Sigmoid colon (tissue), 6 donors: ENCODE measurements at regions not wholly inside any gene's neighbourhood (a gene's known extent, or its start where the extent isn't known, plus 50 kb on each side); places are given as distances from the start of the nearest gene placed in this dataset.

ENCODE experiments used
- DNase-seq: peaks from one replicate; pipeline ENCODE4 v3.0.0-alpha.2; 2019
- H3K27ac ChIP-seq, 4 donors: fragments of 200-600 bp; sonication (generic); one replicate each; pipeline ENCODE4 v1.5.1; 2016 to 2019; ENCODE audit warnings: mild to moderate bottlenecking in 1 of 4
- H3K27me3 ChIP-seq, 3 donors: fragments of 200-600 bp; sonication (generic); one replicate each; pipeline ENCODE4 v1.5.1; 2019; ENCODE audit warnings: mild to moderate bottlenecking in 1 of 3
- H3K36me3 ChIP-seq, 4 donors: fragments of 200-600 bp; sonication (generic); one replicate each; pipeline ENCODE4 v1.5.1; 2016 to 2019
- H3K4me1 ChIP-seq, 4 donors: fragments of 200-600 bp; sonication (generic); one replicate each; pipeline ENCODE4 v1.5.1; 2017 to 2019
- H3K4me3 ChIP-seq, 4 donors: fragments of 200-600 bp; sonication (generic); one replicate each; pipeline ENCODE4 v1.5.1; 2017 to 2019; ENCODE audit warnings: mild to moderate bottlenecking in 2 of 4, moderate library complexity in 1 of 4
- H3K9me3 ChIP-seq, 4 donors: fragments of 200-600 bp in 3 of 4; sonication (generic) in 3 of 4; one replicate each; pipeline versions ENCODE4 v1.5.1 to v1.6.1; 2013 to 2019
- CTCF ChIP-seq, 4 experiments: fragments of 450-650 bp in 3 of 4; fragments of 200-600 bp in 1 of 4; IDR thresholded peaks; one replicate each; pipeline ENCODE4 v1.5.1; 2016 to 2019; ENCODE audit warnings: antibody characterized with exemption in 4 of 4, mild to moderate bottlenecking in 3 of 4, moderate library complexity in 2 of 4
- EP300 ChIP-seq, 4 donors: sonication (generic); formaldehyde crosslinking; IDR thresholded peaks; one replicate each; pipeline ENCODE4 v1.6.1; 2017; ENCODE audit warnings: antibody characterized with exemption in 4 of 4
- POLR2A ChIP-seq, 2 donors: fragments of 450-650 bp; IDR thresholded peaks; one replicate each; pipeline ENCODE4 v1.6.1; 2016; ENCODE audit warnings: antibody characterized with exemption in 2 of 2, mild to moderate bottlenecking in 2 of 2, moderate library complexity in 2 of 2
- POLR2AphosphoS5 ChIP-seq, 4 donors: sonication (generic); formaldehyde crosslinking; IDR thresholded peaks; one replicate each; pipeline ENCODE4 v1.6.1; 2017; ENCODE audit warnings: antibody characterized with exemption in 4 of 4
- WGBS, 2 donors: extraction: QIAGEN DNeasy Blood & Tissue Kit; methylation state at CpG; one replicate each; pipeline ENCODE4 v1.1.7; 2013; 5-methylcytosine and 5-hydroxymethylcytosine counted together
- intact Hi-C: fragments of 100-400 bp; cut with DNase I; formaldehyde crosslinking; loops from one replicate; pipeline ENCODE4 v1.15.1; 2023
- donor health status: healthy with polysubstance abuse.
- donor health status: healthy.

DNA sequence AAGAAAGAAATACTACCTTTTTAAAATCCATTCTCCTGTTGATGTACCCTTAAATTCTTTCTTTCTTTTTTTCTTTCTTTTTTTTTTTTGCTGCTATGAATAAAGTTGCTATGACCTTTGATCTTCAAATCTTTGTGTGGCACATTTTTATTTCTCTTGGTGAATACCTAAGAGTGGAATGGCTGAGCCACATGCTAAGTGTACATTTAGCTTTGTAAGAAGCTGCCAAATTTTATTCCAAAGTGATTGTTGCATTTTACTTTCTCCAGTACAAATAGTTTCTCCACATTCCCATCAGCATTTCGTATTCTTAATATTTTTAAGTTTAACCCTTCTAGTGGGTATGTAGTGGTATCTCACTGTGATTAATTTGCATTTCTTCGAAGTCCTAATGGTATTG is 88.8 kb upstream of the RAB27B start:
- Histone ChIP-seq H3K27ac (no peak overlapping the region), H3K27me3 (no peaks in the 10 kb centered on the region), H3K36me3 (no peaks in the 10 kb centered on the region), H3K4me1 (peaks cover 0 to 14% (median 10%) of the 10 kb centered on the region in 4 donors), H3K4me3 (no peak overlapping the region), H3K9me3 (no peaks in the 10 kb centered on the region)
- no peak for TF ChIP-seq POLR2A (IDR thresholded peaks at IDR 0.05)
- no peak for TF ChIP-seq EP300 (IDR thresholded peaks at IDR 0.05)
- no peak for TF ChIP-seq CTCF (IDR thresholded peaks at IDR 0.05)
- TF ChIP-seq POLR2AphosphoS5 (IDR thresholded peaks at IDR 0.05) = no peak
- 75 to 85% methylated on average over 2 of the region's 2 CpGs for WGBS, 2 donors
- DNase-seq = no peak
- intact Hi-C loops = no loop called here

- Histone ChIP-seq H3K9me3 (no peaks in the 10 kb centered on the region), H3K36me3 (no peaks in the 10 kb centered on the region), H3K4me1 (peaks cover 0 to 14% (median 10%) of the 10 kb centered on the region in 4 donors), H3K4me3 (no peak overlapping the region), H3K27me3 (no peaks in the 10 kb centered on the region), H3K27ac (no peak overlapping the region)
- no peak for TF ChIP-seq CTCF (IDR thresholded peaks at IDR 0.05)
- TF ChIP-seq EP300 (IDR thresholded peaks at IDR 0.05) = no peak
- TF ChIP-seq POLR2A (IDR thresholded peaks at IDR 0.05) = no peak
- no peak for TF ChIP-seq POLR2AphosphoS5 (IDR thresholded peaks at IDR 0.05)
- intact Hi-C loops = no loop called here
- 66 to 77% methylated on average over 3 of the region's 3 CpGs for WGBS, 2 donors
- no peak for DNase-seq
Observed at GRCh38 chr18:54740136-54740846, 88.0 kb upstream of the RAB27B start.

- no peak overlapping the region for H3K4me3 ChIP-seq
- H3K27ac ChIP-seq = no peak overlapping the region
- WGBS, 2 donors = 26 to 73% methylated on average over 4 of the region's 4 CpGs
- DNase-seq = no peak
- no peaks in the 10 kb centered on the region for H3K36me3 ChIP-seq
- no peaks in the 10 kb centered on the region for H3K27me3 ChIP-seq
- H3K9me3 ChIP-seq = no peaks in the 10 kb centered on the region
- H3K4me1 ChIP-seq = peaks cover 0 to 14% (median 10%) of the 10 kb centered on the region in 4 donors
- intact Hi-C loops = no loop called here
- TF ChIP-seq POLR2A (IDR thresholded peaks at IDR 0.05) (no peak), CTCF (IDR thresholded peaks at IDR 0.05) (no peak), POLR2AphosphoS5 (IDR thresholded peaks at IDR 0.05) (no peak), EP300 (IDR thresholded peaks at IDR 0.05) (no peak)
Observed at GRCh38 chr18:54742120-54742519, 86.2 kb upstream of the RAB27B start.

GRCh38 chr18:54742659-54743604 is 85.3 kb upstream of the RAB27B start:
- WGBS, 2 donors = 84 to 94% methylated on average over 2 of the region's 2 CpGs
- intact Hi-C loops = no loop called here

More at GRCh38 chr18:54742659-54743604, 85.3 kb upstream of the RAB27B start:
- Histone ChIP-seq H3K27ac (no peak overlapping the region), H3K36me3 (no peaks in the 10 kb centered on the region), H3K4me1 (peaks cover 0 to 14% (median 10%) of the 10 kb centered on the region in 4 donors), H3K27me3 (no peaks in the 10 kb centered on the region), H3K9me3 (peaks cover 0 to 3% (median 0%) of the 10 kb centered on the region in 4 donors), H3K4me3 (no peak overlapping the region)
- TF ChIP-seq EP300 (IDR thresholded peaks at IDR 0.05) = no peak
- peak in 1 of 4 donors; percentile 59 for TF ChIP-seq POLR2AphosphoS5 (IDR thresholded peaks at IDR 0.05)
- TF ChIP-seq CTCF (IDR thresholded peaks at IDR 0.05) = no peak
- TF ChIP-seq POLR2A (IDR thresholded peaks at IDR 0.05) = no peak
- DNase-seq = peak; percentile 80
